HCT116 (cell line): ENCODE measurements at regions not wholly inside any gene's neighbourhood (a gene's known extent, or its start where the extent isn't known, plus 50 kb on each side); places are given as distances from the start of the nearest gene placed in this dataset.

Experiments used
- EZH2 ChIP-seq: fragments of 200-600 bp; sonication (generic); IDR thresholded peaks from 2 replicates; pipeline ENCODE4 v1.6.1; 2017; ENCODE audit warnings: antibody characterized with exemption, mixed run types
- FOSL1 ChIP-seq: IDR thresholded peaks from 2 replicates; pipeline ENCODE4 v1.6.1; 2012; ENCODE audit warnings: low read depth
- POLR2A ChIP-seq: IDR thresholded peaks from 2 replicates; pipeline ENCODE4 v1.7.0; 2011; ENCODE audit warnings: borderline replicate concordance; ENCODE audit not compliant: insufficient read depth, insufficient read length; ENCODE audit errors: extremely low read depth
- POLR2AphosphoS5 ChIP-seq: IDR thresholded peaks from 2 replicates; pipeline ENCODE4 v1.6.1; 2011; ENCODE audit warnings: mild to moderate bottlenecking, low read depth, low read length, moderate library complexity
- SIN3A ChIP-seq: IDR thresholded peaks from 2 replicates; pipeline ENCODE4 v1.6.1; 2012; ENCODE audit warnings: low read depth
- TCF7L2 ChIP-seq: IDR thresholded peaks from 2 replicates; pipeline ENCODE4 v1.7.0; 2011; ENCODE audit warnings: borderline replicate concordance, inconsistent platforms; ENCODE audit not compliant: insufficient read depth, insufficient read length; ENCODE audit errors: extremely low read depth
- YY1 ChIP-seq: IDR thresholded peaks from 2 replicates; pipeline ENCODE4 v1.6.1; 2011; ENCODE audit warnings: low read length, low read depth, moderate library complexity, mild to moderate bottlenecking; ENCODE audit not compliant: insufficient replicate concordance; ENCODE audit errors: extremely low read depth
- ZNF274 ChIP-seq: fragments of 200-500 bp; sonication (Bioruptor generic); IDR thresholded peaks from 2 replicates; pipeline ENCODE4 v1.6.1; 2014; ENCODE audit warnings: mild to moderate bottlenecking, low read depth, low read length, inconsistent platforms
- TF ChIP-seq, protein P1 (sequence below), 3 experiments: fragments of 200-600 bp in 1 of 3; sonication (generic) in 1 of 3; IDR thresholded peaks in 2 of 3; conservative IDR thresholded peaks in 1 of 3; 2 replicates each; pipeline ENCODE4 v1.5.1; 2012 to 2017; ENCODE audit warnings: low read depth in 2 of 3, low read length in 2 of 3, antibody characterized with exemption in 1 of 3, borderline replicate concordance in 1 of 3, control low read depth in 1 of 3, mild to moderate bottlenecking in 1 of 3, mixed read lengths in 1 of 3, mixed run types in 1 of 3, moderate library complexity in 1 of 3; ENCODE audit not compliant: insufficient read depth in 1 of 3

DNA sequence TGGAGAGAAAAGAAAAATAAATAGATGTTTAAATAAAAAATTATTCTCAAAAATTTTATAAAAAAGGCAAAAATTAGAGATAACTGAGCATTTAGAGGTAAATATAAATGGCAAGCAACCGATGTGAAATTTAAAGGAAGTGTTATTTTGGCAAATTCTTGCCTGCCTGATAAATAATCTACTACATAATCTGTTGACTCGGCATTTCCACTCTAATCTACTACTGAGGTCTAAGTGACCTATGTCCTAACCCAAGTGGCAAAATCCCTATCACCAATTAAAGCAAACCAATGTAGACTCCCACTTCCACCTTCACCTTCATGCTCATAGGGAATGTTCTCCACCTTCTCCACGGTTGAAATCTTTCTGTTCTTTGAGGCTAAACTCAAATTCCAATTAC, 1124.1 kb upstream of the CDH2 start:
- TF ChIP-seq, protein P1, sequence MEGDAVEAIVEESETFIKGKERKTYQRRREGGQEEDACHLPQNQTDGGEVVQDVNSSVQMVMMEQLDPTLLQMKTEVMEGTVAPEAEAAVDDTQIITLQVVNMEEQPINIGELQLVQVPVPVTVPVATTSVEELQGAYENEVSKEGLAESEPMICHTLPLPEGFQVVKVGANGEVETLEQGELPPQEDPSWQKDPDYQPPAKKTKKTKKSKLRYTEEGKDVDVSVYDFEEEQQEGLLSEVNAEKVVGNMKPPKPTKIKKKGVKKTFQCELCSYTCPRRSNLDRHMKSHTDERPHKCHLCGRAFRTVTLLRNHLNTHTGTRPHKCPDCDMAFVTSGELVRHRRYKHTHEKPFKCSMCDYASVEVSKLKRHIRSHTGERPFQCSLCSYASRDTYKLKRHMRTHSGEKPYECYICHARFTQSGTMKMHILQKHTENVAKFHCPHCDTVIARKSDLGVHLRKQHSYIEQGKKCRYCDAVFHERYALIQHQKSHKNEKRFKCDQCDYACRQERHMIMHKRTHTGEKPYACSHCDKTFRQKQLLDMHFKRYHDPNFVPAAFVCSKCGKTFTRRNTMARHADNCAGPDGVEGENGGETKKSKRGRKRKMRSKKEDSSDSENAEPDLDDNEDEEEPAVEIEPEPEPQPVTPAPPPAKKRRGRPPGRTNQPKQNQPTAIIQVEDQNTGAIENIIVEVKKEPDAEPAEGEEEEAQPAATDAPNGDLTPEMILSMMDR (IDR thresholded peaks at IDR 0.05 in 2 of 3, conservative IDR thresholded peaks at IDR 0.05 in 1 of 3; ENCODE audit: borderline replicate concordance in 1 of 3, insufficient read depth in 1 of 3, low read depth in 2 of 3, low read length in 2 of 3) = no peak
- no peak for TF ChIP-seq POLR2AphosphoS5
- no peak for TF ChIP-seq ZNF274
- no peak for TF ChIP-seq FOSL1
- no peak for TF ChIP-seq POLR2A
- no peak for TF ChIP-seq EZH2
- TF ChIP-seq YY1 = no peak
- TF ChIP-seq SIN3A = no peak
- no peak for TF ChIP-seq TCF7L2
